ENCODE measurements at regions not wholly inside any gene's neighbourhood (a gene's known extent, or its start where the extent isn't known, plus 50 kb on each side); places are given as distances from the start of the nearest gene placed in this dataset.

DNA sequence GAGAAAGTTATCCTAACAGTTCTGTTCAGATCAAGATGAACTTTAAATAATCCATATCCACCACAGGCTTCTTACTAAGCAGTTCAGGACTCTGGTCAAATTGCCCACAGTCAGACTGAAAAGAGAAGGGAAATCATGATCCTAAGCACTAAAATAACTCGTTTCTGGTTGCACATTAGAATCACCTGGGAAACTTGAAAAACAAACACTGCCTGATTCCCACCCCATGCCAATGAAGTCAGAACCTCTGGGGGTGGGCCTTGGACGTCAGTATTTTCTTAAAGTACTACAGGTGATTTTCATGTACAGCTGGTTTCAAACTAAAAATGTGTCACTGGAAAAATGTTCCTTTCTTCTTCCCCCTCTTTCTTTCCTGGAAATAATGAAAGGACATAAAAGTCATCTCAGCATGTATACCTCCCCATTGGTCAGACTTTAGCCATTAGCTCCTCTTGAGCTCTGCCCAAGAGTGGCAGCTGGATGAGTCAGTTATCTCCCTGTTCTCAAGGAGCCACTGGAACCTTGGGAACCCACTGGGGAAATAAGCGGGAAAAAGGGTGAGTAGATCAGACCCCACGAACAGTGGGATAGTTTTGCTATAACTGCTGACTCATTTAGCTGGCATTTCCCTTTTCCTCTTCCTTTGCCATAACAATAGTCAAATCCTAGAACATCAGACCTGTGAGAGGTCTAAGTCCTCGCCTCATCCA is 75.3 kb upstream of the IL6 start:
- TF ChIP-seq, protein P1, sequence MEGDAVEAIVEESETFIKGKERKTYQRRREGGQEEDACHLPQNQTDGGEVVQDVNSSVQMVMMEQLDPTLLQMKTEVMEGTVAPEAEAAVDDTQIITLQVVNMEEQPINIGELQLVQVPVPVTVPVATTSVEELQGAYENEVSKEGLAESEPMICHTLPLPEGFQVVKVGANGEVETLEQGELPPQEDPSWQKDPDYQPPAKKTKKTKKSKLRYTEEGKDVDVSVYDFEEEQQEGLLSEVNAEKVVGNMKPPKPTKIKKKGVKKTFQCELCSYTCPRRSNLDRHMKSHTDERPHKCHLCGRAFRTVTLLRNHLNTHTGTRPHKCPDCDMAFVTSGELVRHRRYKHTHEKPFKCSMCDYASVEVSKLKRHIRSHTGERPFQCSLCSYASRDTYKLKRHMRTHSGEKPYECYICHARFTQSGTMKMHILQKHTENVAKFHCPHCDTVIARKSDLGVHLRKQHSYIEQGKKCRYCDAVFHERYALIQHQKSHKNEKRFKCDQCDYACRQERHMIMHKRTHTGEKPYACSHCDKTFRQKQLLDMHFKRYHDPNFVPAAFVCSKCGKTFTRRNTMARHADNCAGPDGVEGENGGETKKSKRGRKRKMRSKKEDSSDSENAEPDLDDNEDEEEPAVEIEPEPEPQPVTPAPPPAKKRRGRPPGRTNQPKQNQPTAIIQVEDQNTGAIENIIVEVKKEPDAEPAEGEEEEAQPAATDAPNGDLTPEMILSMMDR (IDR thresholded peaks at IDR 0.05) = no peak
- no peak for TF ChIP-seq POLR2A (IDR thresholded peaks at IDR 0.05)
